Inflammatory macrophage treated with lipopolysaccharide for 1 hour (primary cell): ENCODE measurements at regions not wholly inside any gene's neighbourhood (a gene's known extent, or its start where the extent isn't known, plus 50 kb on each side); places are given as distances from the start of the nearest gene placed in this dataset.

Experiments
- DNase-seq, 2 donors: peaks; one replicate each; pipeline ENCODE4 v3.0.0-alpha.2; 2020 to 2022

DNA sequence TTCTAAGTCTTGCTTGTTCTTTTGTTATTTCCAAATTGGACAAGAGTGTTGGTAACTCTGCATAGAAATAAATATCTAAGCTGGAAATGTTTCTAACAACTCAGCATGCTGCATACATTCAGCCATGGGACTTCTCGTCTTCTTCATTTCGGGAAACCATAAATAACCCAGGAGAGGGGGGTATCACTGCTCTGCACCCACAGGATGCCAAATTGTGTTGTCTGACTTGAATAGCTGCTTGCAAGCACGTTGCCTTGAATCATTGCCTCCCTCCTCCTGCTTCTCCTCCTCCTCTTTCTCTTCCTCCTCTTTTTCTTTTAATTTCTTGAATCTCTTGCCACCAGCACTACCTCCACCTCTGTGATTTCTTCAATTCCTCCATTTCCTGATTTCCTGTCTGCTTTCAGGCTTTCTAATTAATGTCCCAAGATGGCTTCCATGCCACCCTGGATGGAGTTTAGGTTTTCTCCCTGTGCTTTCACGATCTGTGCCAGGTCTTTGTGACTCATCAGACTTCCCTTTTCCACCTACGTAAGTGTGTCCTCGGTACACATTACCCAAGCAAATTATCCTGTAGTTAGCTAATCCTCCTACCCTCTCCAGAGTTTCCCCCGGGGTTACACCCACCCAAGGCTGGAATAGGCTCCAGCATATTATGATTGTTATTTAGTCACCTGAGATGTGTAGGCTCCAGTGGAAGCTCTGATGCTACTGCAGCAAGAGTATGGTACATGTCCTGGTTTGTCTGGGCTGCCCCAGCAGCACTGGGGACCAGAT lies 122.6 kb upstream of the VCX3B start:
- DNase-seq, result peak in 1 of 2 donors; percentile 0

DNA sequence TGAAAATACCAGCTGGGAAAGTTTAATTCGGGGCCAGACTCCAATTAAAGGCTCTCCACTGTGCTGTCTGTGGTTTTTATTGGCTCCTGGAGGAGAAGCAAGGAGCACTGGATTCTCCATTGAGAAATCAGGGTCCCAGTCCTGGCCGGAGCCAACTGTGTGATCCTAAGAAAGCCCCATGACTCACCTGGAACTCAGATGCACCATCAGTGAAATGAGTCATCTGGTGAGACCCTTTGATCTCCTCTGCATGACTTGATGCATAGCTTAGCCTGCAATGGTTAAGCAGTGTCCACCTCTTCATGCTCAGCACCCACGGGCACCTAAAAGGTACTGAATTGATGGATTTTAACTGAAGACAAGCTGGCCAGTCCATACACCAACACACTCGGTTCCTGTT lies 119.2 kb upstream of the VCX3B start:
- no peak for DNase-seq

DNA sequence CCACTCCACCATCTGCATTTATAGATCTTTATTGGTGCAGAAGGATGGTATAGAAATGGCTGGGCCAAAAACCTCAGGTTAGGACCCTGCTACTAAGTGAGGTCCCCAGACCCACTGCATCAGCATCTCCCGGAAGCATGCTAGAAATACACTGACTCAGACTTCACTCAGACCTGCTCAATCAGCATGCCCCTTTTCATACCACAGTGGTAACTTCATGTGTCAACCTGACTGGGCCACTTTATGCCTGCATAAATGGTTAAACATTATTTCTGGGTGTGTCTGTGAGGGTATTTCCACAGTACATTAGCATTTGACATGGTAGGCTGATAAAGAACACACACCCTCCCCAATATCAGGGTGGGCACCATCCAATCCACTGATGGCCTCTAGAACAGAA lies 118.6 kb upstream of the VCX3B start:
- no peak for DNase-seq

GRCh38 chrX:8346892-8347291 lies 117.7 kb upstream of the VCX3B start:
- no peak for DNase-seq

GRCh38 chrX:8349816-8350544 lies 114.7 kb upstream of the VCX3B start:
- DNase-seq, result no peak

- no peak for DNase-seq
These were observed 106.3 kb upstream of the VCX3B start for GRCh38 chrX:8358302-8358701.

GRCh38 chrX:8364369-8365141 lies 100.1 kb upstream of the VCX3B start:
- DNase-seq, result no peak

- no peak for DNase-seq
These were observed 98.1 kb upstream of the VCX3B start for GRCh38 chrX:8366481-8366880.

GRCh38 chrX:8374041-8374825 lies 90.4 kb upstream of the VCX3B start:
- no peak for DNase-seq

GRCh38 chrX:8377041-8377440 lies 87.6 kb upstream of the VCX3B start:
- DNase-seq, result no peak

DNA sequence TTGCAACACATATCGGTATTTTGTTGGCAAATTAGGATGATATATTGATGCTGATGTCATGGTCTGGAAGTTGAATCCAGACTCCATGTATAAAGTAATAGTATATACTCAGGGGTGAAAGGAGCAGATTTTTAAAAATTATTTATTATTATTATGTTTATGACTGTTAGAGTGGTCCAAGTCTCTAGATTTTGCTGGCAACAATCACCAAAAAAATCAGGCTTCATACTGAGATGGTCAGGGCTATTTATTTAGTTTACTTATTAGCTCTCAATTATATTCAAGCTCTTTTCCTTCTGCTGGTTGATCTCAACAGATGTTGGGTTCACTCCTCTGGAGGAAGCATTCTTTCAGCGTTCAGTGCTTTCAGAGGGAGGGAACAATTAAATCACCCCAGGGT lies 73.9 kb upstream of the VCX3B start:
- no peak for DNase-seq

GRCh38 chrX:8403988-8404387 lies 60.6 kb upstream of the VCX3B start:
- DNase-seq, result no peak

DNA sequence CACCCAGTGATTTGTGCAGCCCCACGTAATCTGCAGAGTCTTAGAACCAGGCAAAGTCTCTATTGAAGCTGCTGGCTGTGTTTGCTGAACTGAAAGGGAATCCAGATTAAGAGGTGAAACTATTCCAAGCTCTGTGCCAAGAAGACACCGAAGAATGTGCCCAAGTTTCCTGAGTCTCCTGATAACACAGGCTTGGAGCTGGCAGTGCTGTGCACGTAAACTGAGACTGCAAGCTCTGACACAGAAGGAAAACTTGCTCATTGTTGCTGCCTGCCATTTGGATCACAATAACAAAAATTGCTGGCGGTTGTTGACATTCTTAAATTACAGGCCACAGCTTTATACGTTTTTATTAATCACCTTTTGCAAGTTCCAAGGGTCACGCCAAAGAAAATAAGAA lies 60.2 kb upstream of the VCX3B start:
- no peak for DNase-seq

- DNase-seq, result no peak
These were observed 59.7 kb upstream of the VCX3B start for GRCh38 chrX:8404926-8405325.

DNA sequence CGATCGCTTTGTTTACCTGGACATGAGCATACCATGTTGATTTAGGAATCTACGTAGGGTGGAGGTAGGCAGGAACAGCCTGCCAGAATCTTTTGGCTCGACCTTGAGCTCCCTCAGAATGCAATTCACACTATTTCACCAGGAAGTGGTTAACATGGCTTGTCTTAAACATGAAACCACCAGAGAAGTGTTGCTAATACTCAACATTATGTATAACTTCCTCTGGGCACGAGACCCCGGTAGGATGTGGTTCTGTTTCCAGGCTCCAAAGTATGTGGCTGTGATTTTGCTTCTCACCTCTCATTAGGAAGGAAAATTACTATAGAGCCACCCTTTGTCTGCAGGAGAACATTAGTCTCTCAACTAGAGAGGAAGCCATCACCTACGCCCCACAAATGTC lies 59.0 kb upstream of the VCX3B start:
- no peak for DNase-seq

DNA sequence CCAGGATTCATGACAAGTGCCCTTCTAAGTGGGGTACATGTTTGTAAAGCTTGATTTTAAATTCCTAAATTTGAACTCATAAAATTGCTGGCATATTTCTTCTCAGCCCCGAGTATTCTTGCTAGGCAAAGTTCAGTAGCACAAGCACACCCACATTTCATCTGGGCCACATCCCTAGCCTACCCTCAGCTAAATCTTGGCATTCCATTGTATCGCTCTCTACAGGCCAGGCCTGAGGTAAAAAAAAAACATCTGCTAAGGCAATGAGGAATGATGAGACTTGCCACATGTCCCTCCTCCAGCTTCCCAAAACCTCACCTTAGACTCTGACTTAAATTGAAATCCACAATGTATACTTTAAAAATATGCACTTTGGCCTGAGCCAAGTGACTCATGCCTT lies 51.4 kb upstream of the VCX3B start:
- DNase-seq, result no peak
